ENCODE measurements at regions not wholly inside any gene's neighbourhood (a gene's known extent, or its start where the extent isn't known, plus 50 kb on each side); places are given as distances from the start of the nearest gene placed in this dataset.

DNA sequence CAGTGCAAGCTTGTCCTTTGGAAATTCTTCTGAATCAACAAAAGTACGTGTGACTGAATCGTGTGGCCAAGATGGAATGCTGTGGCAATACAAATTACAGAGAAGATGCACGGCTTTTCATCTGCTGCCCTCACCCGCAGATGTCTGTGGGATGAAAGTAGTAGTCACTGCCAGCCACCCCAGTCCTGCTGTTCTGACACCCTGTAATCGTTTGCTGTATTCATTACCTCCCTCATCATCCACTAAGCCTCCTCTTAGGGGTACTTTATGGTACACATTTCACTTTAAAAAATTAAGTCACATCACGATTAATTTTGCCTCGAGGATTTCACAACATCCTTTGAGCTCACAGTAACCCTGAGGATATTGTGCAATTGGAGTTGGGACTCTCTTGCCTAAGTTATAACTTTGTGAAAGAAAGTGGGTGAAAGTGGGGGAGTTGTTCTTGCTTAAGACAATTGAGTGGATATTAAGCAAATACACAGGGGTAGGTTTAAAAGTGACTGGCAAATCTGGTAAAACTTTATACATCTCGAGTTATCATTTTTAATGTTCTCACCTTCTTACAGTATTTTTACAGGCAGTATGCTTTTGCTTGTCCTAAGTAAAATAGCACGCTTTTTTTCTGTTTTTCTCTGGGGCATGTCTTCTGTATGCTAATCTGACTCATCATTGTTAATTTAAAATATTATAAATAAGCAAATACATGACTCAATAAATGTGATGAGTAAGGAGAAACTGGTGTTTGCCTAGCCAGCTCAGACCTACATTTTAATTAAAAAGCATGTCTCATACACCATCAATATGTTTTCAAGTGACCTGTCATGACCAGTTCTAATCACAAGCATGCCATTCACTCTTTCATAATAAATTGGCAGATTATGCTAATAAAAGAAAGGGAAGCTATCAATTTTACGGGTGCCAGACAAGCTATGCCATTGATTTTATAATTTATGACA is 680.9 kb downstream of the IRS1 start (continued):
- TF ChIP-seq, protein P1, sequence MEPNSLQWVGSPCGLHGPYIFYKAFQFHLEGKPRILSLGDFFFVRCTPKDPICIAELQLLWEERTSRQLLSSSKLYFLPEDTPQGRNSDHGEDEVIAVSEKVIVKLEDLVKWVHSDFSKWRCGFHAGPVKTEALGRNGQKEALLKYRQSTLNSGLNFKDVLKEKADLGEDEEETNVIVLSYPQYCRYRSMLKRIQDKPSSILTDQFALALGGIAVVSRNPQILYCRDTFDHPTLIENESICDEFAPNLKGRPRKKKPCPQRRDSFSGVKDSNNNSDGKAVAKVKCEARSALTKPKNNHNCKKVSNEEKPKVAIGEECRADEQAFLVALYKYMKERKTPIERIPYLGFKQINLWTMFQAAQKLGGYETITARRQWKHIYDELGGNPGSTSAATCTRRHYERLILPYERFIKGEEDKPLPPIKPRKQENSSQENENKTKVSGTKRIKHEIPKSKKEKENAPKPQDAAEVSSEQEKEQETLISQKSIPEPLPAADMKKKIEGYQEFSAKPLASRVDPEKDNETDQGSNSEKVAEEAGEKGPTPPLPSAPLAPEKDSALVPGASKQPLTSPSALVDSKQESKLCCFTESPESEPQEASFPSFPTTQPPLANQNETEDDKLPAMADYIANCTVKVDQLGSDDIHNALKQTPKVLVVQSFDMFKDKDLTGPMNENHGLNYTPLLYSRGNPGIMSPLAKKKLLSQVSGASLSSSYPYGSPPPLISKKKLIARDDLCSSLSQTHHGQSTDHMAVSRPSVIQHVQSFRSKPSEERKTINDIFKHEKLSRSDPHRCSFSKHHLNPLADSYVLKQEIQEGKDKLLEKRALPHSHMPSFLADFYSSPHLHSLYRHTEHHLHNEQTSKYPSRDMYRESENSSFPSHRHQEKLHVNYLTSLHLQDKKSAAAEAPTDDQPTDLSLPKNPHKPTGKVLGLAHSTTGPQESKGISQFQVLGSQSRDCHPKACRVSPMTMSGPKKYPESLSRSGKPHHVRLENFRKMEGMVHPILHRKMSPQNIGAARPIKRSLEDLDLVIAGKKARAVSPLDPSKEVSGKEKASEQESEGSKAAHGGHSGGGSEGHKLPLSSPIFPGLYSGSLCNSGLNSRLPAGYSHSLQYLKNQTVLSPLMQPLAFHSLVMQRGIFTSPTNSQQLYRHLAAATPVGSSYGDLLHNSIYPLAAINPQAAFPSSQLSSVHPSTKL (CRISPR knock-in tag; IDR thresholded peaks at IDR 0.05): peak; percentile 98
- TF ChIP-seq ZNF33A (CRISPR knock-in tag; IDR thresholded peaks at IDR 0.05; ENCODE audit: borderline replicate concordance) (no peak), ZNF850 (CRISPR knock-in tag; conservative IDR thresholded peaks at IDR 0.05) (no peak), PCBP1 (IDR thresholded peaks at IDR 0.05; ENCODE audit: borderline replicate concordance, low read depth, low read length) (no peak), TBX2 (CRISPR knock-in tag; IDR thresholded peaks at IDR 0.05; ENCODE audit: borderline replicate concordance) (peak; percentile 62), EHMT2 (IDR thresholded peaks at IDR 0.05; ENCODE audit: borderline replicate concordance, low read depth, low read length) (peak; percentile 83; the same call in 1 of the 2 replicates), CC2D1A (CRISPR knock-in tag; IDR thresholded peaks at IDR 0.05) (no peak), ZNF672 (CRISPR knock-in tag; IDR thresholded peaks at IDR 0.05) (no peak), NRL (CRISPR knock-in tag; IDR thresholded peaks at IDR 0.05; ENCODE audit: borderline replicate concordance) (no peak), POLR2A (IDR thresholded peaks at IDR 0.05; ENCODE audit: insufficient read depth in 1 of 2, low read depth in 2 of 2, low read length in 2 of 2) (no peak), RORA (CRISPR knock-in tag; IDR thresholded peaks at IDR 0.05) (no peak), HDAC2 (CRISPR knock-in tag; IDR thresholded peaks at IDR 0.05) (peak; percentile 89), SKI (IDR thresholded peaks at IDR 0.05; ENCODE audit: partially characterized antibody) (peak; percentile 33), KLF13 (CRISPR knock-in tag; IDR thresholded peaks at IDR 0.05) (no peak), SALL1 (CRISPR knock-in tag; IDR thresholded peaks at IDR 0.05) (peak; percentile 60), ZNF136 (CRISPR knock-in tag; IDR thresholded peaks at IDR 0.05; ENCODE audit: low read depth) (peak; percentile 58; the same call in 1 of the 2 replicates)
- TF ChIP-seq, protein P2, sequence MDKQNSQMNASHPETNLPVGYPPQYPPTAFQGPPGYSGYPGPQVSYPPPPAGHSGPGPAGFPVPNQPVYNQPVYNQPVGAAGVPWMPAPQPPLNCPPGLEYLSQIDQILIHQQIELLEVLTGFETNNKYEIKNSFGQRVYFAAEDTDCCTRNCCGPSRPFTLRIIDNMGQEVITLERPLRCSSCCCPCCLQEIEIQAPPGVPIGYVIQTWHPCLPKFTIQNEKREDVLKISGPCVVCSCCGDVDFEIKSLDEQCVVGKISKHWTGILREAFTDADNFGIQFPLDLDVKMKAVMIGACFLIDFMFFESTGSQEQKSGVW (CRISPR knock-in tag; IDR thresholded peaks at IDR 0.05; ENCODE audit: borderline replicate concordance): no peak
- TF ChIP-seq, protein P3, sequence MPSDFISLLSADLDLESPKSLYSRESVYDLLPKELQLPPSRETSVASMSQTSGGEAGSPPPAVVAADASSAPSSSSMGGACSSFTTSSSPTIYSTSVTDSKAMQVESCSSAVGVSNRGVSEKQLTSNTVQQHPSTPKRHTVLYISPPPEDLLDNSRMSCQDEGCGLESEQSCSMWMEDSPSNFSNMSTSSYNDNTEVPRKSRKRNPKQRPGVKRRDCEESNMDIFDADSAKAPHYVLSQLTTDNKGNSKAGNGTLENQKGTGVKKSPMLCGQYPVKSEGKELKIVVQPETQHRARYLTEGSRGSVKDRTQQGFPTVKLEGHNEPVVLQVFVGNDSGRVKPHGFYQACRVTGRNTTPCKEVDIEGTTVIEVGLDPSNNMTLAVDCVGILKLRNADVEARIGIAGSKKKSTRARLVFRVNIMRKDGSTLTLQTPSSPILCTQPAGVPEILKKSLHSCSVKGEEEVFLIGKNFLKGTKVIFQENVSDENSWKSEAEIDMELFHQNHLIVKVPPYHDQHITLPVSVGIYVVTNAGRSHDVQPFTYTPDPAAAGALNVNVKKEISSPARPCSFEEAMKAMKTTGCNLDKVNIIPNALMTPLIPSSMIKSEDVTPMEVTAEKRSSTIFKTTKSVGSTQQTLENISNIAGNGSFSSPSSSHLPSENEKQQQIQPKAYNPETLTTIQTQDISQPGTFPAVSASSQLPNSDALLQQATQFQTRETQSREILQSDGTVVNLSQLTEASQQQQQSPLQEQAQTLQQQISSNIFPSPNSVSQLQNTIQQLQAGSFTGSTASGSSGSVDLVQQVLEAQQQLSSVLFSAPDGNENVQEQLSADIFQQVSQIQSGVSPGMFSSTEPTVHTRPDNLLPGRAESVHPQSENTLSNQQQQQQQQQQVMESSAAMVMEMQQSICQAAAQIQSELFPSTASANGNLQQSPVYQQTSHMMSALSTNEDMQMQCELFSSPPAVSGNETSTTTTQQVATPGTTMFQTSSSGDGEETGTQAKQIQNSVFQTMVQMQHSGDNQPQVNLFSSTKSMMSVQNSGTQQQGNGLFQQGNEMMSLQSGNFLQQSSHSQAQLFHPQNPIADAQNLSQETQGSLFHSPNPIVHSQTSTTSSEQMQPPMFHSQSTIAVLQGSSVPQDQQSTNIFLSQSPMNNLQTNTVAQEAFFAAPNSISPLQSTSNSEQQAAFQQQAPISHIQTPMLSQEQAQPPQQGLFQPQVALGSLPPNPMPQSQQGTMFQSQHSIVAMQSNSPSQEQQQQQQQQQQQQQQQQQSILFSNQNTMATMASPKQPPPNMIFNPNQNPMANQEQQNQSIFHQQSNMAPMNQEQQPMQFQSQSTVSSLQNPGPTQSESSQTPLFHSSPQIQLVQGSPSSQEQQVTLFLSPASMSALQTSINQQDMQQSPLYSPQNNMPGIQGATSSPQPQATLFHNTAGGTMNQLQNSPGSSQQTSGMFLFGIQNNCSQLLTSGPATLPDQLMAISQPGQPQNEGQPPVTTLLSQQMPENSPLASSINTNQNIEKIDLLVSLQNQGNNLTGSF (CRISPR knock-in tag; IDR thresholded peaks at IDR 0.05): no peak
